GM12873 (cell line): ENCODE measurements at regions not wholly inside any gene's neighbourhood (a gene's known extent, or its start where the extent isn't known, plus 50 kb on each side); places are given as distances from the start of the nearest gene placed in this dataset.

Experiments
- CTCF ChIP-seq: IDR thresholded peaks from 2 replicates; pipeline ENCODE4 v1.5.1; 2012; ENCODE audit warnings: low read depth, mild to moderate bottlenecking, moderate library complexity, low read length, control low read depth; ENCODE audit not compliant: insufficient read depth; ENCODE audit errors: missing control alignments

- TF ChIP-seq CTCF, result no peak
These were observed 229.1 kb upstream of the ACVR2A start for GRCh38 chr2:147615726-147616125.

- TF ChIP-seq CTCF, result no peak
These were observed 229.8 kb upstream of the ACVR2A start for GRCh38 chr2:147614979-147615470.

- TF ChIP-seq CTCF, result no peak
These were observed 230.4 kb upstream of the ACVR2A start for GRCh38 chr2:147614471-147614870.

- no peak for TF ChIP-seq CTCF
These were observed 234.3 kb upstream of the ACVR2A start for GRCh38 chr2:147610496-147611040.

GRCh38 chr2:147609301-147609700 lies 235.5 kb upstream of the ACVR2A start:
- TF ChIP-seq CTCF, result no peak

GRCh38 chr2:147607379-147607778 lies 237.4 kb upstream of the ACVR2A start:
- TF ChIP-seq CTCF, result no peak

GRCh38 chr2:147603876-147604275 lies 241.0 kb upstream of the ACVR2A start:
- no peak for TF ChIP-seq CTCF

GRCh38 chr2:147603447-147603846 lies 241.4 kb upstream of the ACVR2A start:
- TF ChIP-seq CTCF, result no peak
